ENCODE measurements at regions not wholly inside any gene's neighbourhood (a gene's known extent, or its start where the extent isn't known, plus 50 kb on each side); places are given as distances from the start of the nearest gene placed in this dataset.

DNA sequence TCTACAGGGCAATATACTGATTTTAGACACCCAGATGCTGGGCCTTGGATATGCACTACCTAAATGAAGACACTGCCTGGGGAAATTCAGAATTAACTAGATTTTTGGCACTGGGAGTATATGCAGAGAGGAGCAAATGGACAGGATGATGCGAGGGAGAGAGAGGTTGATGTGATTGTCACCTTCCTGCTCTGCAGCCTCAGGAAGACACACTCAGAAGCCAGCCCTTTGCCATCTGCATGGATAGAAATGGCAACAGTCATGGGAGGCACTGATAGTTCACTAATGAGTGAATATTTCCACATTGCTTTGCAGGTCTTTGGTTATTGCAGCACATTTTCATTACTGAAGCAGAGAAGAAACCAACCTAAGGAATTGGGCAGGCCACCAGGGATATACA is 397.2 kb upstream of the NFE2L3 start:
- no peaks in the 10 kb centered on the region for H3K9me3 Mint-ChIP-seq
- no peak overlapping the region for H3K27ac Mint-ChIP-seq

GRCh38 chr7:25756601-25757000 is 395.4 kb upstream of the NFE2L3 start:
- DNase-seq, result no peak

More for the DNA sequence above, 397.2 kb upstream of the NFE2L3 start:
- H3K27me3 Mint-ChIP-seq, result no peaks in the 10 kb centered on the region
- no peaks in the 10 kb centered on the region for H3K36me3 Mint-ChIP-seq
- no peak for DNase-seq
- no peaks in the 10 kb centered on the region for H3K4me1 Mint-ChIP-seq
- H3K4me3 Mint-ChIP-seq, result no peak overlapping the region

DNA sequence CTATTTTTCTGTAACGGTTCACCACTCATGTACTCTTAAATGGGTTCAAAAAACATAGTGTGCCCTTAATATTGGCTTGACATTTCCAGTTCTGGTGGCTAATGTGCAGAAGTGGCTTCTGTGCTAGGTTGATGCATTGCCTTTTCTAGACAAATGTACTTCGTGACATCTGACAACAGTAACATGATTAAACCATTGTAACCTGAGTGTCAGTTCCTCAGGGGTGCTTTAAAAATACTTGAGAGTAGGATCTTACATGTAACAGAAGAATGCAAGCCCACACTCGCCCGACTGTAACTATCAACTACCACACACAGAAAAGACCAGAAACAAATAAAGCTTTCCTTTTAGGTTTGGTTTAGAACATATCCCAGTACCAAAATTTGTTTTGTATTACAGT is 393.4 kb upstream of the NFE2L3 start:
- Mint-ChIP-seq H3K9me3 (no peaks in the 10 kb centered on the region), H3K27ac (no peak overlapping the region), H3K27me3 (peaks cover 12% of the 10 kb centered on the region), H3K4me3 (no peak overlapping the region), H3K4me1 (no peaks in the 10 kb centered on the region), H3K36me3 (no peaks in the 10 kb centered on the region)
- DNase-seq, result no peak

More at GRCh38 chr7:25756601-25757000, 395.4 kb upstream of the NFE2L3 start:
- Mint-ChIP-seq H3K4me1 (no peaks in the 10 kb centered on the region), H3K4me3 (no peak overlapping the region), H3K27ac (no peak overlapping the region), H3K36me3 (no peaks in the 10 kb centered on the region), H3K27me3 (peaks cover 8% of the 10 kb centered on the region), H3K9me3 (no peaks in the 10 kb centered on the region)

GRCh38 chr7:25759286-25759685 is 392.7 kb upstream of the NFE2L3 start:
- no peak for DNase-seq
- Mint-ChIP-seq H3K9me3 (no peaks in the 10 kb centered on the region), H3K36me3 (no peaks in the 10 kb centered on the region), H3K4me3 (no peak overlapping the region), H3K4me1 (no peaks in the 10 kb centered on the region), H3K27ac (no peak overlapping the region), H3K27me3 (peaks cover 12% of the 10 kb centered on the region)

GRCh38 chr7:25759748-25760147 is 392.2 kb upstream of the NFE2L3 start:
- peaks cover 12% of the 10 kb centered on the region for H3K27me3 Mint-ChIP-seq
- no peaks in the 10 kb centered on the region for H3K36me3 Mint-ChIP-seq
- no peak overlapping the region for H3K4me3 Mint-ChIP-seq
- no peaks in the 10 kb centered on the region for H3K4me1 Mint-ChIP-seq
- no peaks in the 10 kb centered on the region for H3K9me3 Mint-ChIP-seq
- H3K27ac Mint-ChIP-seq, result no peak overlapping the region
- no peak for DNase-seq

DNA sequence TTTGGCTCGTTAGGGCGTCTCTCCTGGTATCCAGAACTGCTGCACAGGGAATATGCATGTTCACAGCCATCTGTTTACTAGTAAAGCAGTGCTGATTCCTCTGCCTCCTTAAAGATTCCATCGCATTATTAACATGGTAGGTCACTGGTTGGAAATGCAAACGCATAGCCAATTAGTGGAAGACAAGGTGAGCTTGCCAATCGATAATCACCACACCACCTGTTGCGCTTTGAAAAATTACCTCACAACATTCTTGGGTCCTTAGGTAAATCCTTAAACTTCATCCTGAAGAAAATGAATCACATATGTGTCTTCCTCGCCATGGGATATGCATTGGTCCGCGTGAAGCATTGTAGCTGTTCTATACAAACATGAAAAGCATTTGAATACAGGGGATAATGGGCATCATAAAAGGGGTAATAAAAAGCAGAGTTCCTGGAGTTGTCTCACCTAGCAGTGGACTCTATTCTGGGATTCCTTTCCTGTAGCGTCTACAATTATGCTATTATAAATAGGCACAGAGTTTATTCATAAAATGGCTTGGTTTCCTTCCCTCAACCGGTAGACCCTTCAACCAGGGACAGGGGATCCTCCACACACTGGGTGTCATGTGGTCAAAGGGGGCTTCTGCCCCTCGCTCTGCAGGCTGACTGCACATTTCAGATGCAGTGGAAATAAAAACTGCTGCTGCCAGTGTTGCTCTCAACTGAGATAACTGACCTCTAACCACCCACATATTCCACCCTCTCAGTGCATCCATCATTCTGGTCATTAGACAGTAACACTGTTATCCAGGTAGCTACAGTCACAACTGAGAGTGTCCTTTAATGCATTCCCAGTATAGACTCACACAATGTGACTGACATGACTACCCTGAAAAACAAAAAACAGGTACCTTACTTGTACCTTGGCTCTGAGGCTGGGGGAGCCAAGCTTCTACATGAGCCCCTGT is 389.2 kb upstream of the NFE2L3 start:
- H3K36me3 Mint-ChIP-seq, result no peaks in the 10 kb centered on the region
- H3K27ac Mint-ChIP-seq, result no peak overlapping the region
- peaks cover 12% of the 10 kb centered on the region for H3K27me3 Mint-ChIP-seq
- H3K4me1 Mint-ChIP-seq, result no peaks in the 10 kb centered on the region
- no peak overlapping the region for H3K4me3 Mint-ChIP-seq
- no peaks in the 10 kb centered on the region for H3K9me3 Mint-ChIP-seq
- no peak for DNase-seq

GRCh38 chr7:25763463-25763860 is 388.5 kb upstream of the NFE2L3 start:
- no peaks in the 10 kb centered on the region for H3K9me3 Mint-ChIP-seq
- H3K27me3 Mint-ChIP-seq, result peaks cover 12% of the 10 kb centered on the region
- H3K4me3 Mint-ChIP-seq, result no peak overlapping the region
- no peaks in the 10 kb centered on the region for H3K4me1 Mint-ChIP-seq
- no peak overlapping the region for H3K27ac Mint-ChIP-seq
- no peaks in the 10 kb centered on the region for H3K36me3 Mint-ChIP-seq
- DNase-seq, result no peak

DNA sequence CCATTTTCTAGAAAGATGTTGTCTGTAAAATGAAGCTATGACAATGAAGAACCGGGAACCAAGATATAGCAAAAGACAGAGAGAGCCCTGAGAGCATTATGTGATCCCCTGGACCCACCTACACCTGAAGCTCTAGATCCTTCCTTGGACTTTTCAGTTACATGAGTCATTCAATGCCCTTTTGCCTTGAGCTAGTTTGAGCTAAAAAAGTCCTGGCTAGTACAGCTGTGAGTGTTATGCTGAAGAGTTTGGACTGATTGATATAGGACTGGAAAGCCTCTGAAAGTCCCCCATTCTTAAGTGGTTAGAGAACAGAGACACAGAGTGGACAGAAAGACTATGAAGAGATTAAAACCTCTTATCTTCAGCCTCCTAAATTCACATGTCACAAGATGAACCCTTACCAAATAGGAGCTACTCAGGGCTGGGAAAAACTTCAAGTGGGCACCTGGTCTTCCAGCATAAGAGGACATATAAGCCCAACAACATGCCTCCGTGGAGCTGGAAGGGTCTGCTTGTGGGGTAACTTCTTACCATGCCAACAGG is 386.8 kb upstream of the NFE2L3 start:
- Mint-ChIP-seq H3K27ac (no peak overlapping the region), H3K4me1 (no peaks in the 10 kb centered on the region)

DNA sequence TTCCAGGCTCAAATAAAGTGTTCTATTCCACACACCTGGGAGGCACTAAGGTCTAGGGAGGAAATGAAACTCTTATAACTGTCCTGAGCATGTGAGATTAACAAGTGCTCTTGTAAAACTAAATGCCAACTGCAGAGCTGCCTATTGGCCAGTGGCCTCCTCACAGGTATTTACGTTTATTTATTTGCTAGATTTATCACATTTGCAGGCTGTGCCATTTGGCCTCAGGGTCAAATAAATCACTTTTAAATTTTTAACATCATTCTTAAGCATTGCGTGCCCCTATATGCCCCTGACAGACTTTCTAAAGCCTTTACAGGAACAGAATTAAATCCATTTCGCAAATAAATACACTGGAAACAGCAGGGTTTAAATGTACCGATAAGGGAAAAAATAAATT is 381.8 kb upstream of the NFE2L3 start:
- no peak overlapping the region for H3K27ac Mint-ChIP-seq
- no peaks in the 10 kb centered on the region for H3K9me3 Mint-ChIP-seq
- no peak for DNase-seq
- no peaks in the 10 kb centered on the region for H3K27me3 Mint-ChIP-seq
- no peaks in the 10 kb centered on the region for H3K36me3 Mint-ChIP-seq
- no peak overlapping the region for H3K4me3 Mint-ChIP-seq
- H3K4me1 Mint-ChIP-seq, result no peaks in the 10 kb centered on the region

More for the DNA sequence above, 386.8 kb upstream of the NFE2L3 start:
- DNase-seq, result no peak
- H3K9me3 Mint-ChIP-seq, result no peaks in the 10 kb centered on the region
- no peaks in the 10 kb centered on the region for H3K36me3 Mint-ChIP-seq
- H3K27me3 Mint-ChIP-seq, result peaks cover 12% of the 10 kb centered on the region
- no peak overlapping the region for H3K4me3 Mint-ChIP-seq

DNA sequence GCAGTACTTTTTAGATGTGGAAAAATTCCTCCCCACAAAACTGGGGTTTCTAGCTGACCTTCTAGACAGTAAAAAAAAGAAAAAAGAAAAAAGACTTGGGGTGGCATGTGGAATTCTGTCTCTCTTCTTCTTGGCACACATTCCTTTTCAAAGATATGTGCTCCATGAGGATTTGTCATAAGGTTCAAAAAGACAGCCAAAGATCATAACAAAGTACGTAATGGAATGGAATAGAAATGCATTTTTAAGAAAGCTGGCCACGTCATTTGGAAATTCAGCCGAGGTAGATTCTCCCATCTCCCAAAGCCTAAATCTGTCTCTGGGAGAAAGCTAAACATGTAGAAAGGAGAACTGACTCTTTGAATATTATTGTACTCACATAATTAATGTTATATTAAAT is 381.3 kb upstream of the NFE2L3 start:
- H3K36me3 Mint-ChIP-seq, result no peaks in the 10 kb centered on the region

GRCh38 chr7:25771491-25771890 is 380.5 kb upstream of the NFE2L3 start:
- Mint-ChIP-seq H3K27me3 (no peaks in the 10 kb centered on the region), H3K27ac (no peak overlapping the region), H3K9me3 (no peaks in the 10 kb centered on the region), H3K4me1 (no peaks in the 10 kb centered on the region), H3K4me3 (no peak overlapping the region), H3K36me3 (no peaks in the 10 kb centered on the region)
- DNase-seq, result no peak

More for the DNA sequence above, 381.3 kb upstream of the NFE2L3 start:
- no peak overlapping the region for H3K27ac Mint-ChIP-seq
- DNase-seq, result no peak
- no peaks in the 10 kb centered on the region for H3K27me3 Mint-ChIP-seq
- no peak overlapping the region for H3K4me3 Mint-ChIP-seq
- H3K4me1 Mint-ChIP-seq, result no peaks in the 10 kb centered on the region
- H3K9me3 Mint-ChIP-seq, result no peaks in the 10 kb centered on the region

GRCh38 chr7:25772802-25773201 is 379.2 kb upstream of the NFE2L3 start:
- H3K4me1 Mint-ChIP-seq, result no peaks in the 10 kb centered on the region
- no peaks in the 10 kb centered on the region for H3K27me3 Mint-ChIP-seq
- no peak overlapping the region for H3K27ac Mint-ChIP-seq
- no peak overlapping the region for H3K4me3 Mint-ChIP-seq
- DNase-seq, result no peak
- no peaks in the 10 kb centered on the region for H3K9me3 Mint-ChIP-seq
- H3K36me3 Mint-ChIP-seq, result no peaks in the 10 kb centered on the region

DNA sequence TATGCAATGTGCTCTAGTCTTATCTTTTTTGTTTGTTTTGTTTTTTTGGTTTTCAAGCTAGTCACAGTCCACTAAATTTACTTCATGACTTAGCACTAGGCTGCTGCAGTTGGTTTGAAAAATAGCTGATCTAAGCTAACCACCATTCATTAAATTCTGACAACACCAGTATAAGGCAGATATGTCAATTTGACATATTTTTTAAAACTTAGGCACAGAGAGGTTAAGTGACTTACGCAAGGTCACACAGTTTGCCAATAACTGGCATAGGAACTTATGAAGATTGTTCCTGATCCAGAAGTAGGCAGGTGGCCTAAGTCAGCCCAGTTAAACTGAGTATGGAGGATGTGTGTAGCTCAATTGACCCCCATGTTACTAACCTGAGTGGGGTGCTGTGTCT is 377.3 kb upstream of the NFE2L3 start:
- Mint-ChIP-seq H3K36me3 (no peaks in the 10 kb centered on the region), H3K27ac (no peak overlapping the region), H3K27me3 (no peaks in the 10 kb centered on the region), H3K4me3 (no peak overlapping the region), H3K4me1 (no peaks in the 10 kb centered on the region), H3K9me3 (no peaks in the 10 kb centered on the region)
- DNase-seq, result no peak

- Mint-ChIP-seq H3K27ac (no peak overlapping the region), H3K4me3 (no peak overlapping the region), H3K27me3 (no peaks in the 10 kb centered on the region), H3K36me3 (no peaks in the 10 kb centered on the region), H3K9me3 (no peaks in the 10 kb centered on the region), H3K4me1 (no peaks in the 10 kb centered on the region)
- DNase-seq, result no peak
Observed at GRCh38 chr7:25775570-25775969, 376.4 kb upstream of the NFE2L3 start.

DNA sequence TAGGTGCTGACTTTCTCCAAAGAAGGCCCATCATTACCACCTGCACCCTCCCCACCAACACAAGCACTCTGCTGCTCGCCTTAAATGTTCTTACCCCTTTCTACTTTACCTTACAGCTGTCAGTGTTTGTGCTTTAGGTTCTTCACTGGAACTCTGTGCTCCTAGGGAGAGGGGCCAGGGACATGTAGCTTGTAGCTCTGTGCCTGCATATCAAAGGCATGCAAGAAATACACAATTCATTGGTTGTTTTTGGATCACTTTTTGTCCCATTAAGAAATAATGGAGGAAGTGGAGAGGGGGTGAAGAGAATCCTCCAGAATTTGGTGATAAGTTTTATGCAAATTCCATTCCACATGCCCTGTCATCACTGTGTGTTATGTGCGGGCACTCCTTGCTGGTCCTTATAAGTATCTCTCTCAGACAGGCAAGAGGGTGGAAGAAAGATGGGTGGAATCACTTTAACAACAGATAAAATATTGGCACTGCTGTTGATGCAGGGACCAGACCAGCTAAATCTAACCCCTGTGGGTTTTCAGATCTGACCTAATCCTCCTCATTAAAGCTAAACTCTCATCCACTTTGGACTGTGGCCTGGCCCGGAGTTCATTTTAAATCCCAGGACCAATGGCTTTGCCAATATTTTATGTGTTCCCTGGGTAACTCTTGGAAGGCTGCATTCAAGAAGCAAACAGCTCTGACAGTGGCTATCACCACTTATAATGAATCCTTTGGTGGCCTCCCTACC is 375.8 kb upstream of the NFE2L3 start:
- Mint-ChIP-seq H3K36me3 (no peaks in the 10 kb centered on the region), H3K27me3 (no peaks in the 10 kb centered on the region), H3K27ac (no peak overlapping the region), H3K9me3 (no peaks in the 10 kb centered on the region), H3K4me1 (no peaks in the 10 kb centered on the region), H3K4me3 (no peak overlapping the region)
- no peak for DNase-seq
